ENCODE measurements at regions not wholly inside any gene's neighbourhood (a gene's known extent, or its start where the extent isn't known, plus 50 kb on each side); places are given as distances from the start of the nearest gene placed in this dataset.
"Not testable (repeated sequence)": the region's sequence is repeated elsewhere in the genome, so short reads cannot be mapped to it uniquely, and the experiment has no call there.

GRCh38 chr20:43385914-43386313 is 71.8 kb upstream of the SRSF6 start:
- intact Hi-C loops (cut with DNase I, micrococcal nuclease): no loop called here
- no peaks in the 10 kb centered on the region for H3K9me3 ChIP-seq
- no peaks in the 10 kb centered on the region for H3K36me3 ChIP-seq (ENCODE audit: low read depth)
- DNase-seq: no peak
- no peaks in the 10 kb centered on the region for H3K4me1 ChIP-seq (ENCODE audit: low read depth)
- TF ChIP-seq, protein P1, sequence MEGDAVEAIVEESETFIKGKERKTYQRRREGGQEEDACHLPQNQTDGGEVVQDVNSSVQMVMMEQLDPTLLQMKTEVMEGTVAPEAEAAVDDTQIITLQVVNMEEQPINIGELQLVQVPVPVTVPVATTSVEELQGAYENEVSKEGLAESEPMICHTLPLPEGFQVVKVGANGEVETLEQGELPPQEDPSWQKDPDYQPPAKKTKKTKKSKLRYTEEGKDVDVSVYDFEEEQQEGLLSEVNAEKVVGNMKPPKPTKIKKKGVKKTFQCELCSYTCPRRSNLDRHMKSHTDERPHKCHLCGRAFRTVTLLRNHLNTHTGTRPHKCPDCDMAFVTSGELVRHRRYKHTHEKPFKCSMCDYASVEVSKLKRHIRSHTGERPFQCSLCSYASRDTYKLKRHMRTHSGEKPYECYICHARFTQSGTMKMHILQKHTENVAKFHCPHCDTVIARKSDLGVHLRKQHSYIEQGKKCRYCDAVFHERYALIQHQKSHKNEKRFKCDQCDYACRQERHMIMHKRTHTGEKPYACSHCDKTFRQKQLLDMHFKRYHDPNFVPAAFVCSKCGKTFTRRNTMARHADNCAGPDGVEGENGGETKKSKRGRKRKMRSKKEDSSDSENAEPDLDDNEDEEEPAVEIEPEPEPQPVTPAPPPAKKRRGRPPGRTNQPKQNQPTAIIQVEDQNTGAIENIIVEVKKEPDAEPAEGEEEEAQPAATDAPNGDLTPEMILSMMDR (IDR thresholded peaks at IDR 0.05): no peak
- ATAC-seq: no peak
- no peak overlapping the region for H3K4me3 ChIP-seq

- ATAC-seq: no peak
- intact Hi-C loops (cut with DNase I, micrococcal nuclease): no loop called here
- TF ChIP-seq, protein P1 (IDR thresholded peaks at IDR 0.05): no peak
Measured at GRCh38 chr20:43384101-43384940, 73.4 kb upstream of the SRSF6 start.

DNA sequence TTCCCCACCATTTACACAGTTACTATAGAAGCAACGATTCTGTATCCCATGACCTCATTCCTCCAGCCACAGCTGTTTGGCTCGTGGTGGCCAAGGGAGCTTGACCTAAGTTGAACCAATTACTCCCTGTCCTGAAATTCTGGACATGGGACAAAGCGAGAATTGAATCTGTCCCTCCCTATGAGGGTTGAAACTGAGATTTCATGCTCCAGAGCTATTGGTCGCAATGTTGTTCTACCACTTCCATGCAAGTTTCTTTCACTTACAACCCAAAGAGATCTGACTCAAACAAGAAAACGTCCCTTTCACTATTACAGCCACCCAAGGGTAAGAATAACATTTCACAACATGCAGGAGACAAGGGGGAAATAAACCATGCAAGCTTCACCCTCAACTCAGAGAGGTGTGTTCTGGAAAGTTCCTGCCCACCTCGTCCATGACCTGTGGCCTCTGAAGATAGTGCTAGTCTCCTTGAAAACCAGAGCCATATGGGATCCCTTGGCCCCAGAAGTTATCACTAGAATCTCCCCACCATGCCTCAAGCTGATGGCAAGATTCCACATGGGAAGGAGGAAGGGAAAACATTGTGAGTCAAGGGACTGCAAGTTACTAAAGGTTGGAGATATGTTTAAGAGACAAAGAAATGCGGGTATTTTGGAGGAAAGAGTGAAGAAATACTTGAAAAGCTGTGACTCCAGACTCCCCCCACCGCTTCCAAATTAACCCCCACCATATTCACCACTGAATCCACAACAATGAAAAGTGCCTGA is 74.5 kb upstream of the SRSF6 start:
- intact Hi-C loops (cut with DNase I, micrococcal nuclease): no loop called here
- H3K9me3 ChIP-seq: no peaks in the 10 kb centered on the region
- TF ChIP-seq, protein P1 (IDR thresholded peaks at IDR 0.05): no peak
- no peaks in the 10 kb centered on the region for H3K36me3 ChIP-seq (ENCODE audit: low read depth)
- no peak overlapping the region for H3K4me3 ChIP-seq
- no peak for DNase-seq
- no peaks in the 10 kb centered on the region for H3K4me1 ChIP-seq (ENCODE audit: low read depth)
- no peak for ATAC-seq

More at GRCh38 chr20:43384101-43384940, 73.4 kb upstream of the SRSF6 start:
- Histone ChIP-seq H3K36me3 (ENCODE audit: low read depth) (no peaks in the 10 kb centered on the region), H3K9me3 (no peaks in the 10 kb centered on the region), H3K4me1 (ENCODE audit: low read depth) (no peaks in the 10 kb centered on the region), H3K4me3 (no peak overlapping the region)
- DNase-seq: no peak

DNA sequence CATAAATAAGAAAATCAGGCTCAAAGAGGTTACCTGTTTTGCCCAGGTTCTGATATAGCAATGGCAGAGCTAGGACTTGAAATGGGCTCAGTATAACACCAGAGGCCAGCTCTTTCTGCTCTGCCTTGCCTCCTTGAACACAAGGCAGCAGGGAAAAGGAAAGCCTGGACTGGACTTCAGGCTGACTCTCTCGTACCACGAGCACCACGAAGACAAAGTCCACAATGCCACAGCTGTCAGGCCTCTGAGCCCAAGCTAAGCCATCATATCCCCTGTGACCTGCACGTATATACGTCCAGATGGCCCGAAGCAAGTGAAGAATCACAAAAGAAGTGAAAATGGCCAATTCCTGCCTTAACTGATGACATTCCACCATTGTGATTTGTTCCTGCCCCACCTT is 75.6 kb upstream of the SRSF6 start:
- H3K4me1 ChIP-seq (ENCODE audit: low read depth); H3K36me3 ChIP-seq (ENCODE audit: low read depth); ATAC-seq; H3K9me3 ChIP-seq; intact Hi-C loops (cut with DNase I, micrococcal nuclease); DNase-seq; H3K4me3 ChIP-seq: not testable (repeated sequence)

DNA sequence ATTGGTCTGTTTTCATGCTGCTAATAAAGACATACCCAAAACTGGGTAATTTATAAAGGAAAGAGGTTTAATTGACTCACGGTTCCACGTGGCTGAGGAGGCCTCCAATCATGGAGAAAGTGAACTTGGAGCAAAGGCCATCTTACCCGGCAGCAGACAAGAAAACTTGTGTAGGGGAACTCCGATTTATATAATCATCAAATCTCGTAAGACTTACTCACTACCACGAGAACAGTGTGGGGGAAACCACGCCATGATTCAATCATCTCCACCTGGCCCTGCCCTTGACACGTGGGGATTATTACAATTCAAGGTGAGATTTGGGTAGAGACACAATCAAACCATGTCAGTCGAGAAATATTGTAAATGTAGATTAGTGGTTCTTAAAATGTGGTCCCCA is 76.2 kb upstream of the SRSF6 start:
- intact Hi-C loops (cut with DNase I, micrococcal nuclease); H3K4me1 ChIP-seq (ENCODE audit: low read depth); H3K9me3 ChIP-seq; H3K36me3 ChIP-seq (ENCODE audit: low read depth); DNase-seq; H3K4me3 ChIP-seq; ATAC-seq: not testable (repeated sequence)

DNA sequence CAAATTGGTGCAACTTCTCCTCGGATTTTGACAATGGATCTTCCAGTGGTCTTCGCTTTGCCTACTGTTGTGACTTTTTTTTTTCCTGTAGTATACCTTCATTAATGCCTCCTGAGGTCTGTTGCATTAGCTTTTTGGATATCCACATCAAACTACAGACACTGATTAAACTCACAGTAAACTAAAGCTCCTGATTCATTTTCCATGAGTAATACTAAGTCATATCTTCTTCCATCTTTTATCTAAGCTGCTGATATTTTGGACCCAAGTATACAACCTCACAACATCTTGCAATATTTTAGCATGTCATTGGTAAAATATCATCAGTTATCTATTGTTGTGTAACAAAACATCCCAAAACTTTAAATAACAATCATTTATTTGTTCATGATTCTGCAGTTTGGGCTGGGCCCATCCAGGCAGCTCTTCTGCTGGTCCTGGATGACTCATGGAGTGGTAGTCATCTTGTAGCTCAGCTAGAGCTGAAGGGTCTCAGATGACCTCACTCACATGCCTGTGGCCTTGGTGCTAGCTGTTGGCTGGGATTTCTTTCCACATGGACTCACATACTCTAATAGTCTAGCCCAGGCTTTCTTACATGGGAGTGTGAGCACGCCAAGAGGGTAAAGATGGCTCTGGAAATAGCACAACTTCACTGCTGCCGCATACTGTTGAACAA is 78.3 kb upstream of the SRSF6 start:
- TF ChIP-seq, protein P1 (IDR thresholded peaks at IDR 0.05): no peak
- DNase-seq: no peak
- Histone ChIP-seq H3K36me3 (ENCODE audit: low read depth) (no peaks in the 10 kb centered on the region), H3K4me1 (ENCODE audit: low read depth) (no peaks in the 10 kb centered on the region), H3K9me3 (no peaks in the 10 kb centered on the region), H3K4me3 (no peak overlapping the region)
- ATAC-seq: no peak
- intact Hi-C loops (cut with DNase I, micrococcal nuclease): no loop called here
